Keratinocyte (primary cell): ENCODE measurements at regions not wholly inside any gene's neighbourhood (a gene's known extent, or its start where the extent isn't known, plus 50 kb on each side); places are given as distances from the start of the nearest gene placed in this dataset.

Experiments
- CTCF ChIP-seq, 3 experiments: IDR thresholded peaks in 1 of 3; conservative IDR thresholded peaks in 1 of 3; optimal IDR thresholded peaks in 1 of 3; 2 replicates in 2 of 3; 3 replicates in 1 of 3; pipeline versions ENCODE3 to v1.5.1; 2011; ENCODE audit warnings: low read length in 3 of 3, mild to moderate bottlenecking in 3 of 3, moderate library complexity in 2 of 3, control low read depth in 1 of 3, inconsistent platforms in 1 of 3; ENCODE audit not compliant: insufficient read depth in 2 of 3; ENCODE audit errors: extremely low read depth in 1 of 3
- EZH2 ChIP-seq: IDR thresholded peaks from one replicate; pipeline ENCODE4 v1.6.1; 2012; ENCODE audit warnings: inconsistent platforms, mild to moderate bottlenecking, low read length, moderate library complexity

GRCh38 chr5:6936031-6936430, 222.8 kb downstream of the TENT4A start:
- TF ChIP-seq EZH2 (no peak), CTCF (optimal IDR thresholded peaks at IDR 0.05 in 1 of 3, IDR thresholded peaks at IDR 0.05 in 1 of 3, conservative IDR thresholded peaks at IDR 0.05 in 1 of 3; ENCODE audit: extremely low read depth in 1 of 3, insufficient read depth in 2 of 3, low read length in 3 of 3) (no peak)
